Adrenal gland (tissue), 9 donors: ENCODE measurements at regions not wholly inside any gene's neighbourhood (a gene's known extent, or its start where the extent isn't known, plus 50 kb on each side); places are given as distances from the start of the nearest gene placed in this dataset.

Experiments
- DNase-seq, 7 donors: peaks; one replicate each; pipeline ENCODE4 v3.0.0-alpha.2; 2019 to 2020
- H3K27ac ChIP-seq, 5 donors: fragments of 200-600 bp; sonication (generic) in 4 of 5; 1 replicate in 3 of 5; 2 replicates in 2 of 5; pipeline versions ENCODE4 v1.5.1 to v1.8.0; 2016 to 2020; ENCODE audit warnings: mild to moderate bottlenecking in 1 of 5
- H3K27me3 ChIP-seq: fragments of 200-600 bp; 2 replicates; pipeline ENCODE4 v1.8.0; 2021
- H3K36me3 ChIP-seq, 2 donors: fragments of 200-600 bp; replicated peaks in 1 of 2; 1 replicate in 1 of 2; 2 replicates in 1 of 2; pipeline versions ENCODE4 v1.5.1 to v1.8.0; 2018 to 2022
- H3K4me1 ChIP-seq, 2 donors: fragments of 200-600 bp; replicated peaks in 1 of 2; 1 replicate in 1 of 2; 2 replicates in 1 of 2; pipeline versions ENCODE4 v1.5.1 to v1.8.0; 2018 to 2021
- H3K4me3 ChIP-seq, 4 donors: fragments of 200-600 bp; sonication (generic) in 3 of 4; one replicate each; pipeline ENCODE4 v1.5.1; 2016 to 2018
- H3K9me3 ChIP-seq, 3 donors: fragments of 200-600 bp; sonication (generic) in 1 of 3; replicated peaks in 1 of 3; 1 replicate in 2 of 3; 2 replicates in 1 of 3; pipeline versions ENCODE4 v1.5.1 to v1.8.0; 2016 to 2021
- POLR2A ChIP-seq, 2 donors: fragments of 450-650 bp; IDR thresholded peaks; one replicate each; pipeline ENCODE4 v1.6.1; 2017; ENCODE audit warnings: antibody characterized with exemption in 2 of 2, mild to moderate bottlenecking in 2 of 2, moderate library complexity in 1 of 2
- WGBS, 4 donors: extraction: QIAGEN DNeasy Blood & Tissue Kit in 2 of 4; methylation state at CpG; one replicate each; pipeline versions ENCODE4 v1.1.5 to v1.1.7; 2013 to 2017; 5-methylcytosine and 5-hydroxymethylcytosine counted together
- intact Hi-C, 2 donors: fragments of 100-400 bp; cut with DNase I; formaldehyde crosslinking; loops; one replicate each; pipeline versions ENCODE4 v1.14.1 to v1.15.0; 2022 to 2023
- TF ChIP-seq, protein P1 (sequence below), 6 experiments: fragments of 450-650 bp in 4 of 6; fragments of 200-600 bp in 2 of 6; sonication (generic) in 1 of 6; IDR thresholded peaks; 1 replicate in 5 of 6; 2 replicates in 1 of 6; pipeline versions ENCODE4 v1.5.1 to v1.8.0; 2016 to 2021; ENCODE audit warnings: antibody characterized with exemption in 6 of 6, mild to moderate bottlenecking in 2 of 6, moderate library complexity in 1 of 6
- donor health status: healthy with polysubstance abuse.
- donor health status: Bipolar disorder and iron deficiency.
- donor health status: DM: yes; HTN: yes; CAD: no.
- donor health status: DM: no; HTN: no; CAD: no.
- donor health status: DM: no; HTN: no; CAD: no.

DNA sequence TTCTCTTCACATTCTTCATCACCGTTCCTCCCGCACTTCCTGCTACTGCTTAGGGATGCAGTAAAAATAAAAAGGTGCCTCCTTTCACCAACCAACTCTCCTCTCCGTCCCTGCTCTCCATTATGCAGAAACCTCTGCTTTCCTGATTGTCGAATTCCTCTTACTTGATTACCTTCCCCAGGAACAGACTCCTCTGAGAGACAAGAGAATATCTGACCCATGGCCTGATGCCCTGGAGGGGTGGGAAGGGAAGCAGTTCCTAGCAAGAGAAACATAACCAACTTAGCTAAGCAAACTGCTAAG, 80.9 kb downstream of the TRIM29 start:
- WGBS, 4 donors: 65 to 81% (median 73%) methylated on average over 4 of the region's 4 CpGs
- TF ChIP-seq POLR2A (IDR thresholded peaks at IDR 0.05): no peak
- TF ChIP-seq, protein P1, sequence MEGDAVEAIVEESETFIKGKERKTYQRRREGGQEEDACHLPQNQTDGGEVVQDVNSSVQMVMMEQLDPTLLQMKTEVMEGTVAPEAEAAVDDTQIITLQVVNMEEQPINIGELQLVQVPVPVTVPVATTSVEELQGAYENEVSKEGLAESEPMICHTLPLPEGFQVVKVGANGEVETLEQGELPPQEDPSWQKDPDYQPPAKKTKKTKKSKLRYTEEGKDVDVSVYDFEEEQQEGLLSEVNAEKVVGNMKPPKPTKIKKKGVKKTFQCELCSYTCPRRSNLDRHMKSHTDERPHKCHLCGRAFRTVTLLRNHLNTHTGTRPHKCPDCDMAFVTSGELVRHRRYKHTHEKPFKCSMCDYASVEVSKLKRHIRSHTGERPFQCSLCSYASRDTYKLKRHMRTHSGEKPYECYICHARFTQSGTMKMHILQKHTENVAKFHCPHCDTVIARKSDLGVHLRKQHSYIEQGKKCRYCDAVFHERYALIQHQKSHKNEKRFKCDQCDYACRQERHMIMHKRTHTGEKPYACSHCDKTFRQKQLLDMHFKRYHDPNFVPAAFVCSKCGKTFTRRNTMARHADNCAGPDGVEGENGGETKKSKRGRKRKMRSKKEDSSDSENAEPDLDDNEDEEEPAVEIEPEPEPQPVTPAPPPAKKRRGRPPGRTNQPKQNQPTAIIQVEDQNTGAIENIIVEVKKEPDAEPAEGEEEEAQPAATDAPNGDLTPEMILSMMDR (IDR thresholded peaks at IDR 0.05): no peak
- H3K27ac ChIP-seq: no peak overlapping the region
- DNase-seq: no peak
- no peaks in the 10 kb centered on the region for H3K4me1 ChIP-seq
- no peak overlapping the region for H3K4me3 ChIP-seq
- no peaks in the 10 kb centered on the region for H3K9me3 ChIP-seq
- no peaks in the 10 kb centered on the region for H3K36me3 ChIP-seq
- peaks cover 2% of the 10 kb centered on the region for H3K27me3 ChIP-seq
- intact Hi-C loops: no loop called here

DNA sequence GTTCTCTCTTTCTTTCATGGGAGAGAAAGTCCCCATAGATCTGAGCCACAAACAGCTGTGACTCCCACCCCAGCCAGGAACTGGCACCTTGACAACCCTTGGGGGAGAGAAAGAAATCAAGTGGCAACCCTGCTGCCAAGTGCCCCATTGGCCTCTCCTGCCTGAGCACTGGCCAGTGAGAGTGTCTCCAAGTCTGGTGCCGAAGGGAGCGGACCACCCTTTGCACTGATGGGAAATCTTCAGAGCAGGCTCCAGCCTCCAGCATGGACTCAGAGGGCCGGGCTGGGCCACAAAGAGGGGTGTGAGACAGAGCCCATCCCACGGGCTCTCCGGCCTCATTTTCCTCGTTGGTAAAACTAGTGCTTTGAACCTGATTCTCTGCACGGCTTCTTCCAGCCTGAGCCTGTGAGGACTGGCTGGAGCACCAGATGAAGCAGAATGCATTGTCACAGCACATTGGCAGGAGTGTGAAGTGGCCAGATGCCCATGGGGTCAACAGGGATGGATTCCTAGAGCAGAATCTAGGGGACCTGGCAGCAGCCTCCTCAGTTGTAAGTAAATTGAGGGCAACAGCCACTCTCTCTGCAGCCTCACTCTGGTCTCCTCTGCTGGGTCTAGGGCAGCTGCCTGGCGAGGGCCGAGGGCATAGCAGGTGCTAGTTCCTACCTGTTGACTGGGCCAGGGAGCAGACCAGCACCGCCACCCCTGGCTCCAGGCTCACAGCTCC, 81.4 kb downstream of the TRIM29 start:
- Histone ChIP-seq H3K4me1 (no peaks in the 10 kb centered on the region), H3K4me3 (no peak overlapping the region), H3K36me3 (no peaks in the 10 kb centered on the region), H3K27ac (no peak overlapping the region), H3K9me3 (no peaks in the 10 kb centered on the region), H3K27me3 (peaks cover 2% of the 10 kb centered on the region)
- DNase-seq: peak in 1 of 7 donors; percentile 25
- TF ChIP-seq, protein P1 (IDR thresholded peaks at IDR 0.05): no peak
- no peak for TF ChIP-seq POLR2A (IDR thresholded peaks at IDR 0.05)
- 83 to 94% (median 86%) methylated on average over 3 to 10 of the region's 10 CpGs for WGBS, 4 donors
- intact Hi-C loops: no loop called here

DNA sequence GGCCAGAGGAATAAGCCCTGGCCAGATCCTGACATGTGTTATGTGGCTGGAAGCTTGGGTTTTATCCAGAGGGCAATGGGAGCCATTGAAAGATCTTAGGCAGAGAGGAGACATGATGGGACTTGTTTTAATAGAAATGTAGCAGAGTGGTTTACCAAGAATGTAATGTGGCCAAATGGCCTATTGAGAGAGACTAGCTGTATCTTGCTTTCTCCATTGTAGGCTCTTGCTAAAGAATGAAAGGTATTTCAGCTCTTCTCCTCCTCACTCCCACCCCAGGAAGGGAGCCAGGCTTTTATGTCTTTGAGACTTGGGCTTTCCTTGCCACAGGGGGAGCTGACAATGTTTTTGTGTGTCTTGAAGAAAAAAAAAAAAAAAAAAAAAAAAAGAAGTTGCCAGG, 82.3 kb downstream of the TRIM29 start:
- H3K36me3 ChIP-seq: no peaks in the 10 kb centered on the region
- intact Hi-C loops: no loop called here
- TF ChIP-seq, protein P1 (IDR thresholded peaks at IDR 0.05): no peak
- TF ChIP-seq POLR2A (IDR thresholded peaks at IDR 0.05): no peak
- DNase-seq: peak in 1 of 7 donors; percentile 21
- no peak overlapping the region for H3K27ac ChIP-seq
- H3K4me1 ChIP-seq: no peaks in the 10 kb centered on the region
- peaks cover 2% of the 10 kb centered on the region for H3K27me3 ChIP-seq
- H3K9me3 ChIP-seq: no peaks in the 10 kb centered on the region
- no peak overlapping the region for H3K4me3 ChIP-seq

DNA sequence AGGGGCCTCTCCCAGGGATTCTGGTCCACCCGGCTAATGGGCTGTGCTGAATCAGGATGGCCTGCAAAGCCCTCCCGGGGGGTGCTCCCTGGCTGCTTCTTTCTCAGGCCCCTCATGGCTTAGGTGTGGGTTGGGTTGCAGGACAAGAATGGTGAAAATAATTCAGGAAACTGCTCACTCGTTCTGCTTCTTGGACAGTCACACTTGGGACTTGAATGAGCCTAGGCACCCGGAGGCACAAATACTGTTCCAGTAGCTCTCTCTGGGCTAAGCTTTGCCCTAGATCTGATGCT, 83.2 kb downstream of the TRIM29 start:
- peak in 1 of 7 donors; percentile 11 for DNase-seq
- H3K9me3 ChIP-seq: no peaks in the 10 kb centered on the region
- 74 to 87% (median 79%) methylated on average over 3 to 4 of the region's 4 CpGs for WGBS, 4 donors
- H3K4me3 ChIP-seq: no peak overlapping the region
- H3K27me3 ChIP-seq: peaks cover 2% of the 10 kb centered on the region
- no peak for TF ChIP-seq POLR2A (IDR thresholded peaks at IDR 0.05)
- TF ChIP-seq, protein P1 (IDR thresholded peaks at IDR 0.05): no peak
- no peaks in the 10 kb centered on the region for H3K4me1 ChIP-seq
- intact Hi-C loops: no loop called here
- H3K27ac ChIP-seq: no peak overlapping the region
- no peaks in the 10 kb centered on the region for H3K36me3 ChIP-seq
